MCF 10A (cell line): ENCODE measurements at regions not wholly inside any gene's neighbourhood (a gene's known extent, or its start where the extent isn't known, plus 50 kb on each side); places are given as distances from the start of the nearest gene placed in this dataset.

Experiments
- BruUV-seq: library from RNA; stranded (reverse); fragments of 400-500 nt; replicated peaks from 2 replicates; lab custom pipeline; 2021; lab: Mats Ljungman, UMichigan
- CTCF ChIA-PET: fragments of 300-600 bp; sonication (Branson Sonifier 250); formaldehyde crosslinking; extraction: SDS; loops from one replicate; lab custom pipeline; 2021; ENCODE audit warnings: antibody characterized with exemption, inconsistent platforms; lab: Yijun Ruan, JAX
- POLR2A ChIA-PET: fragments of 300-600, 350-650 bp; sonication (Branson Sonifier 250); formaldehyde crosslinking; extraction: SDS; loops from one replicate; lab custom pipeline; 2020; ENCODE audit warnings: antibody characterized with exemption, inconsistent platforms; lab: Yijun Ruan, JAX
- DNase-seq: peaks from one replicate; pipeline ENCODE4 v3.0.0-alpha.2; 2018; ENCODE audit not compliant: unreplicated experiment
- H3K27ac Mint-ChIP-seq: one replicate; pipeline ENCODE4 v1.8.0; 2022; ENCODE audit warnings: mild to moderate bottlenecking, low read depth, mixed read lengths; ENCODE audit not compliant: unreplicated experiment
- H3K27me3 Mint-ChIP-seq: one replicate; pipeline ENCODE4 v1.8.0; 2022; ENCODE audit warnings: mixed read lengths; ENCODE audit not compliant: insufficient read depth, unreplicated experiment
- H3K36me3 Mint-ChIP-seq: one replicate; pipeline ENCODE4 v1.8.0; 2022; ENCODE audit warnings: mild to moderate bottlenecking, moderate library complexity, mixed read lengths; ENCODE audit not compliant: insufficient read depth, unreplicated experiment
- H3K4me1 Mint-ChIP-seq: one replicate; pipeline ENCODE4 v1.8.0; 2022; ENCODE audit warnings: mixed read lengths; ENCODE audit not compliant: insufficient read depth, unreplicated experiment
- H3K4me3 Mint-ChIP-seq: one replicate; pipeline ENCODE4 v1.8.0; 2022; ENCODE audit warnings: mild to moderate bottlenecking, moderate library complexity, mixed read lengths; ENCODE audit not compliant: unreplicated experiment
- H3K9me3 Mint-ChIP-seq: one replicate; pipeline ENCODE4 v1.8.0; 2022; ENCODE audit warnings: mixed read lengths; ENCODE audit not compliant: unreplicated experiment
- intact Hi-C: fragments of 100-400 bp; cut with micrococcal nuclease; formaldehyde crosslinking; loops from 2 replicates; pipeline ENCODE4 v1.14.1; 2022
- TF ChIP-seq, protein P1 (sequence below): fragments of 200-600 bp; IDR thresholded peaks from one replicate; pipeline ENCODE4 v1.8.0; 2022; ENCODE audit warnings: antibody characterized with exemption, mild to moderate bottlenecking; ENCODE audit not compliant: unreplicated experiment

DNA sequence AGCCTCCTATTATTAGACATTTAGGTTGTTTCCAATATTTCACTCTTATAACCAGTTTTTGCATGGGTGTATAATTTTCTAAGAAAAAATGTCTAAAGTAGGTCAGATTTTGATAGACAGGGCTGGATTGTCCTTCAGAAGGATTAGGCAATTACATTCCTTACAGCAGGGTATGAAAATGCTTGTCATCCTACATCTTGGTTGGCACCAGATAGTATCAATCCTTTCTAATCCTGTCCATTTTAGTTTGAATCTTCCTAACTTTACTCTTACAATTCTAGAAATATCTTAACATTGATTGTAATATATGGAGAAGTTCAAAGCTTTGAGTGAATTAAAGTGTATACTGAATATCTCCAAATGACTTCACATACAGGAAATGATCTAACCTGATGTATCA is 63.0 kb upstream of the ZBED5 start:
- no peak overlapping the region for H3K27ac Mint-ChIP-seq
- no peaks in the 10 kb centered on the region for H3K27me3 Mint-ChIP-seq
- H3K9me3 Mint-ChIP-seq = peaks cover 10% of the 10 kb centered on the region
- peaks cover 5% of the 10 kb centered on the region for H3K4me1 Mint-ChIP-seq
- no peak overlapping the region for H3K4me3 Mint-ChIP-seq
- TF ChIP-seq, protein P1, sequence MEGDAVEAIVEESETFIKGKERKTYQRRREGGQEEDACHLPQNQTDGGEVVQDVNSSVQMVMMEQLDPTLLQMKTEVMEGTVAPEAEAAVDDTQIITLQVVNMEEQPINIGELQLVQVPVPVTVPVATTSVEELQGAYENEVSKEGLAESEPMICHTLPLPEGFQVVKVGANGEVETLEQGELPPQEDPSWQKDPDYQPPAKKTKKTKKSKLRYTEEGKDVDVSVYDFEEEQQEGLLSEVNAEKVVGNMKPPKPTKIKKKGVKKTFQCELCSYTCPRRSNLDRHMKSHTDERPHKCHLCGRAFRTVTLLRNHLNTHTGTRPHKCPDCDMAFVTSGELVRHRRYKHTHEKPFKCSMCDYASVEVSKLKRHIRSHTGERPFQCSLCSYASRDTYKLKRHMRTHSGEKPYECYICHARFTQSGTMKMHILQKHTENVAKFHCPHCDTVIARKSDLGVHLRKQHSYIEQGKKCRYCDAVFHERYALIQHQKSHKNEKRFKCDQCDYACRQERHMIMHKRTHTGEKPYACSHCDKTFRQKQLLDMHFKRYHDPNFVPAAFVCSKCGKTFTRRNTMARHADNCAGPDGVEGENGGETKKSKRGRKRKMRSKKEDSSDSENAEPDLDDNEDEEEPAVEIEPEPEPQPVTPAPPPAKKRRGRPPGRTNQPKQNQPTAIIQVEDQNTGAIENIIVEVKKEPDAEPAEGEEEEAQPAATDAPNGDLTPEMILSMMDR = no peak
- intact Hi-C loops = no loop called here
- CTCF ChIA-PET = interaction anchor here (0.6 to 1.4 kb wide), 3 partner anchors 10 to 90 kb away, joined by 3 to 4 read pairs (median 3); no protein-coding TSS in a partner anchor
- DNase-seq = no peak
- no TSS peak for BruUV-seq
- POLR2A ChIA-PET = interaction anchor here (0.6 to 2.7 kb wide), 3 partner anchors 22 to 1333 kb away, joined by 3 to 10 read pairs (median 7); no protein-coding TSS in a partner anchor
- H3K36me3 Mint-ChIP-seq = no peaks in the 10 kb centered on the region

DNA sequence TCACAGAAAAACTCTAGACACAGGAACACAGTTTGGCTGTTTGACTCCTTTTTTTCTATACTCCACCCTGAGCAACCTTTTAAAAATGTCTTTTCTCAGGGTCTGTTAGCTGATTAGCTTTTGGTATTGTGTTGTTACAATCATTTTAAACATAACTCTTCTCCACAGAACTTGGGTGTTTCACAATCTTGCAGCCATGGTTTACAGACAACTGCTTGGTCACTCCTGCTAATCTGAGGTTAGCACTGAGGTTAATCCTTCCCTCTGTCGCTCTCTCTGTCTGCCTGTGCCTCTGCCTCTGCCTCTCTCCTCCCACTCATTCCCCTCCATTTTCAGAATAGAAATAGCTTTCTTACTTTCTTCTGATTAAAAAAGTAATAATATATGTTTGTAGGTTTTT is 62.4 kb upstream of the ZBED5 start:
- no TSS peak for BruUV-seq
- no peak overlapping the region for H3K27ac Mint-ChIP-seq
- H3K4me1 Mint-ChIP-seq = peaks cover 5% of the 10 kb centered on the region
- H3K9me3 Mint-ChIP-seq = peaks cover 10% of the 10 kb centered on the region
- TF ChIP-seq, protein P1 = no peak
- intact Hi-C loops = no loop called here
- no peak for DNase-seq
- H3K4me3 Mint-ChIP-seq = no peak overlapping the region
- POLR2A ChIA-PET = interaction anchor here (1.0 to 2.7 kb wide), 3 partner anchors 13 to 111 kb away, joined by 3 to 10 read pairs (median 7); no protein-coding TSS in a partner anchor
- CTCF ChIA-PET = interaction anchor here (0.6 to 1.4 kb wide), 3 partner anchors 10 to 58 kb away, joined by 3 read pairs; no protein-coding TSS in a partner anchor
- H3K27me3 Mint-ChIP-seq = no peaks in the 10 kb centered on the region
- no peaks in the 10 kb centered on the region for H3K36me3 Mint-ChIP-seq

DNA sequence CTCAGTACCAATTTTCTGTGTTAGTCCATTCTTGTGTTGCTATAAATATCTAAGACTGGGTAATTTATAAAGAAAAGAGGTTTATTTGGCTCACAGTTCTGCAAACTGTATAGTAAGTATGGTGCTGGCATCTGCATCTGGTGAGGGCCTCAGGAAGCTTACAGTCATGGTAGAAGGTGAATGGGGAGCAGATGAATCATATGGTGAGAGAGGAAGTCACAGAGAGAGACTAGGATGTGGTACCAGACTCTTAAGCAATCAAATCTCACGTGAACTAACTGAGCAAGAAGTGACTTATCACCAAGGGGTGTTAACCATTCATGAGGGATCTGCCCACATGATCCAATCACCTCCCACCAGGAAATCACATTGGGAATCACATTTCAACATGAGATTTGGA is 60.8 kb upstream of the ZBED5 start:
- H3K4me3 Mint-ChIP-seq = no peak overlapping the region
- CTCF ChIA-PET = no interaction called here
- no peak for DNase-seq
- H3K4me1 Mint-ChIP-seq = peaks cover 5% of the 10 kb centered on the region
- BruUV-seq = no TSS peak
- no peak overlapping the region for H3K27ac Mint-ChIP-seq
- POLR2A ChIA-PET = interaction anchor here (1.3 to 2.7 kb wide), 3 partner anchors 15 to 19 kb away, joined by 4 to 7 read pairs (median 6); no protein-coding TSS in a partner anchor
- H3K36me3 Mint-ChIP-seq = no peaks in the 10 kb centered on the region
- intact Hi-C loops = no loop called here
- peaks cover 10% of the 10 kb centered on the region for H3K9me3 Mint-ChIP-seq
- TF ChIP-seq, protein P1 = no peak
- H3K27me3 Mint-ChIP-seq = no peaks in the 10 kb centered on the region

DNA sequence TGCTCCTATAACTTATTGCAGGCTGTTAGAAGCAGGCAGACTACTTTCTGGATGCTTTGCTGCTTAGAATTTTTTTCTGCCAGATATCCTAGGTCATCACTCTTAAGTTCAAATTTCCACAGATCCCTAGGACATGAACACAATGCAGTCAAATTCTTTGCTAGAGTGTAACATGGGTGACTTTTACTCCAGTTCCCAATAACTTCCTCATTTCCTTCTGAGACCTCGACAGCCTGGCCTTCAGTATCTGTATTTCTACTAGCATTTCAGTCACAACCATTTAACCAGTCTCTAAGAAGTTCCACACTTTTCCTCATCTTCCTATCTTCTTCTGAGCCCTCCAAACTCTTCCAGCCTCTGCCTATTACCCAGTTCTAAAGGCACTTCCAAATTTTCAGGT is 60.4 kb upstream of the ZBED5 start:
- TF ChIP-seq, protein P1 = no peak
- no peak overlapping the region for H3K27ac Mint-ChIP-seq
- intact Hi-C loops = no loop called here
- H3K9me3 Mint-ChIP-seq = peaks cover 10% of the 10 kb centered on the region
- ChIA-PET POLR2A (interaction anchor here (0.6 to 1.5 kb wide), 3 partner anchors 16 to 484 kb away, joined by 3 to 6 read pairs (median 4); no protein-coding TSS in a partner anchor), CTCF (no interaction called here)
- BruUV-seq = no TSS peak
- no peaks in the 10 kb centered on the region for H3K36me3 Mint-ChIP-seq
- DNase-seq = no peak
- no peaks in the 10 kb centered on the region for H3K27me3 Mint-ChIP-seq
- H3K4me3 Mint-ChIP-seq = no peak overlapping the region
- peaks cover 5% of the 10 kb centered on the region for H3K4me1 Mint-ChIP-seq
